ENCODE measurements at regions not wholly inside any gene's neighbourhood (a gene's known extent, or its start where the extent isn't known, plus 50 kb on each side); places are given as distances from the start of the nearest gene placed in this dataset.

- intact Hi-C loops (cut with micrococcal nuclease; ENCODE audit: unreplicated experiment), result no loop called here
- TF ChIP-seq, protein P1, sequence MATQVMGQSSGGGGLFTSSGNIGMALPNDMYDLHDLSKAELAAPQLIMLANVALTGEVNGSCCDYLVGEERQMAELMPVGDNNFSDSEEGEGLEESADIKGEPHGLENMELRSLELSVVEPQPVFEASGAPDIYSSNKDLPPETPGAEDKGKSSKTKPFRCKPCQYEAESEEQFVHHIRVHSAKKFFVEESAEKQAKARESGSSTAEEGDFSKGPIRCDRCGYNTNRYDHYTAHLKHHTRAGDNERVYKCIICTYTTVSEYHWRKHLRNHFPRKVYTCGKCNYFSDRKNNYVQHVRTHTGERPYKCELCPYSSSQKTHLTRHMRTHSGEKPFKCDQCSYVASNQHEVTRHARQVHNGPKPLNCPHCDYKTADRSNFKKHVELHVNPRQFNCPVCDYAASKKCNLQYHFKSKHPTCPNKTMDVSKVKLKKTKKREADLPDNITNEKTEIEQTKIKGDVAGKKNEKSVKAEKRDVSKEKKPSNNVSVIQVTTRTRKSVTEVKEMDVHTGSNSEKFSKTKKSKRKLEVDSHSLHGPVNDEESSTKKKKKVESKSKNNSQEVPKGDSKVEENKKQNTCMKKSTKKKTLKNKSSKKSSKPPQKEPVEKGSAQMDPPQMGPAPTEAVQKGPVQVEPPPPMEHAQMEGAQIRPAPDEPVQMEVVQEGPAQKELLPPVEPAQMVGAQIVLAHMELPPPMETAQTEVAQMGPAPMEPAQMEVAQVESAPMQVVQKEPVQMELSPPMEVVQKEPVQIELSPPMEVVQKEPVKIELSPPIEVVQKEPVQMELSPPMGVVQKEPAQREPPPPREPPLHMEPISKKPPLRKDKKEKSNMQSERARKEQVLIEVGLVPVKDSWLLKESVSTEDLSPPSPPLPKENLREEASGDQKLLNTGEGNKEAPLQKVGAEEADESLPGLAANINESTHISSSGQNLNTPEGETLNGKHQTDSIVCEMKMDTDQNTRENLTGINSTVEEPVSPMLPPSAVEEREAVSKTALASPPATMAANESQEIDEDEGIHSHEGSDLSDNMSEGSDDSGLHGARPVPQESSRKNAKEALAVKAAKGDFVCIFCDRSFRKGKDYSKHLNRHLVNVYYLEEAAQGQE (IDR thresholded peaks at IDR 0.05; ENCODE audit: insufficient read depth in 1 of 2, low read depth in 2 of 2, low read length in 1 of 2), result no peak
- no peak for TF ChIP-seq POLR2AphosphoS5 (IDR thresholded peaks at IDR 0.05; ENCODE audit: low read depth, low read length)
- no peak for TF ChIP-seq CTCF (IDR thresholded peaks at IDR 0.05)
- no peak for TF ChIP-seq SIN3A (IDR thresholded peaks at IDR 0.05; ENCODE audit: borderline replicate concordance, insufficient read depth, low read depth, low read length)
- no peak for TF ChIP-seq TCF7L2 (IDR thresholded peaks at IDR 0.05; ENCODE audit: low read depth, low read length)
- CTCF ChIA-PET, result no interaction called here
These were observed 72.7 kb upstream of the NFIL3 start for GRCh38 chr9:91496351-91496750.

GRCh38 chr9:91495450-91495849, 71.8 kb upstream of the NFIL3 start:
- TF ChIP-seq POLR2AphosphoS5 (IDR thresholded peaks at IDR 0.05; ENCODE audit: low read depth, low read length) (no peak), TCF7L2 (IDR thresholded peaks at IDR 0.05; ENCODE audit: low read depth, low read length) (no peak), CTCF (IDR thresholded peaks at IDR 0.05) (no peak), SIN3A (IDR thresholded peaks at IDR 0.05; ENCODE audit: borderline replicate concordance, insufficient read depth, low read depth, low read length) (no peak)
- TF ChIP-seq, protein P1 (IDR thresholded peaks at IDR 0.05; ENCODE audit: insufficient read depth in 1 of 2, low read depth in 2 of 2, low read length in 1 of 2), result no peak
- ATAC-seq, result no peak
- POLR2A ChIA-PET, result no interaction called here
- BruUV-seq (replicated peaks), result no TSS peak
- H3K9me3 ChIP-seq (ENCODE audit: control insufficient read depth, insufficient read depth, low read depth, low read length), result no peaks in the 10 kb centered on the region
- H3K36me3 ChIP-seq (ENCODE audit: control insufficient read depth, insufficient read depth, low read length), result no peaks in the 10 kb centered on the region
- H3K4me3 ChIP-seq (ENCODE audit: low read depth in 2 of 2, low read length in 2 of 2), result no peak overlapping the region
- H3K27me3 ChIP-seq (ENCODE audit: control insufficient read depth, insufficient read depth, low read length), result no peaks in the 10 kb centered on the region
- H3K4me1 ChIP-seq (ENCODE audit: control insufficient read depth, insufficient read depth, low read length), result no peaks in the 10 kb centered on the region
- DNase-seq (ENCODE audit: low read depth, low spot score), result no peak
- in situ Hi-C loops (cut with HindIII; ENCODE audit: low pct_unique_long_range_greater_than_20kb, low sequenced_read_pairs), result no loop called here
- intact Hi-C loops (cut with micrococcal nuclease; ENCODE audit: unreplicated experiment), result no loop called here
- CTCF ChIA-PET, result no interaction called here
- no peak overlapping the region for H3K27ac ChIP-seq (ENCODE audit: low read length)

More at GRCh38 chr9:91496351-91496750, 72.7 kb upstream of the NFIL3 start:
- Histone ChIP-seq H3K4me1 (ENCODE audit: control insufficient read depth, insufficient read depth, low read length) (no peaks in the 10 kb centered on the region), H3K4me3 (ENCODE audit: low read depth in 2 of 2, low read length in 2 of 2) (no peak overlapping the region), H3K9me3 (ENCODE audit: control insufficient read depth, insufficient read depth, low read depth, low read length) (no peaks in the 10 kb centered on the region), H3K27ac (ENCODE audit: low read length) (no peak overlapping the region), H3K27me3 (ENCODE audit: control insufficient read depth, insufficient read depth, low read length) (no peaks in the 10 kb centered on the region), H3K36me3 (ENCODE audit: control insufficient read depth, insufficient read depth, low read length) (no peaks in the 10 kb centered on the region)
- ATAC-seq, result no peak
- BruUV-seq (replicated peaks), result no TSS peak
- no peak for DNase-seq (ENCODE audit: low read depth, low spot score)
- POLR2A ChIA-PET, result no interaction called here
- in situ Hi-C loops (cut with HindIII; ENCODE audit: low pct_unique_long_range_greater_than_20kb, low sequenced_read_pairs), result no loop called here

All from Panc1 (cell line).